Sciatic nerve (tissue), 2 donors: ENCODE measurements at regions not wholly inside any gene's neighbourhood (a gene's known extent, or its start where the extent isn't known, plus 50 kb on each side); places are given as distances from the start of the nearest gene placed in this dataset.

ENCODE experiments used
- ATAC-seq: fragments of 200-7000 bp; cut with Tn5 transposase; one replicate; pipeline ENCODE4 v1.9.1; 2020; ENCODE audit warnings: mild to moderate bottlenecking, moderate library complexity
- DNase-seq: peaks from one replicate; pipeline ENCODE4 v3.0.0-alpha.2; 2020; ENCODE audit warnings: low spot score
- intact Hi-C: fragments of 100-400 bp; cut with DNase I; formaldehyde crosslinking; loops from one replicate; pipeline ENCODE4 v1.14.2; 2022
- donor health status: DM: no; HTN: no; CAD: no.
- donor health status: DM: no; HTN: no; CAD: no.

DNA sequence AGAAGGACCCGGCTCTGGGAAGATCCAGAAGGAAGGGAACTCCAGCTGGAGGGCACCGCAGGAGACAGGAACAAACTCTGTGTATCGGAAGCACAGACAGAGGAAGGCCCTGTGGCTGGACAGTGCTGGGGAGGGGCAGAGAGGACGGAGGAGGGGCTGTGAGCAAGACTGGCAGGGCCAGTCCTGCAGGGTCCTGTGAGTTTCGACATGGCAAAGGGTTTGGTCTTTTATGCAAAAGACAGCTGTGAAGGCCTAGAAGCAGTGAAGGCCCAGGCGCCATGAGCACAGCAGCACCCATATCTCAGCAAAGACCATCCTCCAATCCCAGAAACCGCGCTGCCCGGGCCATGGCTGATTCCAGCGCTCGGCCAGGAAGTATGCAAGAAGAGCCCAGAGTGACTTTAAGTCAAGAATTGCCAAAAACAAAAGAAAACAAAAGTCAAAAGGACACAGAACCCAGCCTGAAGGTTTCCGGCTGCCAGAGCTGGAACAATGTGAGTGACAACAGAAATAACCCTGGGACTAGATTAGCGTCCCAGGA is 126.5 kb downstream of the NCOR2 start:
- ATAC-seq: no peak
- DNase-seq: no peak
- intact Hi-C loops: no loop called here

DNA sequence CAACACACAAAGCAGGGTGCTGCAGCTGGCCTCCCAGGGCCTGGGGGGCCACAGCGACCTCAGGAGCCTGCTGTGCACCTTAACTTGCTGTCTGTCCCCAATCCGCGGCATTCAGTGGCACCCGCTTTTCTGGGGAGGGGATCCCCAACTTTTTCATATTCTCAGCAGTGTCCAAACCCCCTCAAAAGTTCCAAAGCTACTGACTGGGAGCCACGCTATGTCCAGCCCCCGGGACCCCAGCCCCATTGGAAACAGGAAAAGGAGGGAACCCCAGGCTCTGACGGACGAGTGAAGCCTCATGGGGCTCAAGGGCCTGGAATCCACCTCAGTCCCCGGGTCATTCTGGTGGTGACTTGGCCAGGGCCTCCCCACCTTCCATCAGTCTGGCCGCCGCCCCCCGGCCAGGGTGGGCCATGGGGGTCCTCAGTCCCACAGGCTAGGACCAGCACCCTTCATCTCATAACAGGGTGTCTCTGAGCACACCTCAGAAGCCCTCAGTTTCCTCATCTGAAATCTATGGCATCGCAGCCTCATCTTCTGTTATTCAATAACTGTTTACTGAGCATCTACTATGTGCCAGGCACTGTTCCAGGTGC is 127.3 kb downstream of the NCOR2 start:
- ATAC-seq (no peak), DNase-seq (no peak)
- intact Hi-C loops: no loop called here

DNA sequence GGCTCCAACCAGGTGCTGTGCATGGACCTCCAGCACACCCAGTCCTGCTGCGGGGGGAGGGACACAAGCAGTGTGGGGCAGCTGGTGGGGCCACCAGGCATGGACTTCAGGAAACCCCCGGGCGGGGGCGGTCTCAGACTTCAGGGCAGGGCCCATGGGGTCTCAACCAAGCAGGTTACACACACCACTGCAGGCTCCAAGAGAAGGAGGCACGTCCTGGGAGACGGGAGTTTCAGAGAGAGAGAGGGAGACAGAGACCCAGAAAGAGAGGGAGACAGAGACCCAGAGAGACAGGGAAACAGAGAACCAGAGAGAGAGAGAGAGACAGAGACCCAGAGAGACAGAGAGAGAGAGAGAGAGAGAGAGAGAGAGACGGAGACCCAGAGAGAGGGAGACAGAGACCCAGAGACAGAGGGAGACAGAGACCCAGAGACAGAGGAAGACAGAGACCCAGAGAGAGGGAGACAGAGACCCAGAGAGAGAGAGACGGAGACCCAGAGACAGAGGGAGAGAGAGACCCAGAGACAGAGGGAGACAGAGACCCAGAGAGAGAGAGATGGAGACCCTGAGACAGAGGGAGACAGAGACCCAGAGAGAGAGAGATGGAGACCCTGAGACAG is 128.9 kb downstream of the NCOR2 start:
- DNase-seq (no peak), ATAC-seq (no peak)
- intact Hi-C loops: no loop called here

DNA sequence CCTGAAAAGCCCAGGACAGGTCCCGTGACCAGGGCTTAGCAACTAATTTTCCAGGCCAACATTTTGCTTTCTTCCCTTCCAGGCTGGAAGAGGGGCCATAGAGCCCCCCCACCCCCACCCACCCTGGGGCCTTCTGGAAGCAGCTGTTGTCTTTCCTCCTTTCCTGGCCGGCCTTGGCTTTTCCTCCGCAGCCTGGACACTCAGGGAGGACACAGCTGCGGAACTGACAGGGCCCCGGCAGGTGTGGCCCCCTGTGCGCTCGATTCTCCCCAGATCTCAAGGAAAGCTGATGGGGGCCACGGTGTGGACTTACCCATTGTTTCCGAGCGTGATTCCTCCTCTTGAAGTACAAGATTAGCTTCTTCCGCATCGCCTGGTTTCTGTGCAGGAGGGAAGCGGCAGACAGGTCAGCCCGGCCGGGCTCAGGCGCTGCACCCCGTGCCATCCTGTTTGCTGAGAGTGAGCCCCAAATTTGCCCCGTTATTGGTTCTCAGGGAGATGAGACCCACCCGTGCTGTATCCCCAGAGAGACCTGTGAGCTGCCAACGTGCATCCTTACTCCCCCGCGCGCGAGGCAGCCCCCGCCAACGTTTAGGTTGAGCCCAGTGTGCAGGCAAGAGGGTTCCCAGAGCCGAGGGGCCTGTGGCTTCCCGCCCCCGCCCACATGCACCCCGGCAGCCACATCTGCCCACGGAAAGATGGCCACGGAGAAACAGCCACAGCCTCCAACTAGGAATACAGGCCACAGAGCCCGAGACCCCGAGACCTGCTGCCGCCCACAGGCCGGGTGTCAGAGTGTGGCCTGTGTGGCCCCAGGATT is 129.6 kb downstream of the NCOR2 start:
- intact Hi-C loops: no loop called here
- DNase-seq: no peak
- ATAC-seq: no peak

DNA sequence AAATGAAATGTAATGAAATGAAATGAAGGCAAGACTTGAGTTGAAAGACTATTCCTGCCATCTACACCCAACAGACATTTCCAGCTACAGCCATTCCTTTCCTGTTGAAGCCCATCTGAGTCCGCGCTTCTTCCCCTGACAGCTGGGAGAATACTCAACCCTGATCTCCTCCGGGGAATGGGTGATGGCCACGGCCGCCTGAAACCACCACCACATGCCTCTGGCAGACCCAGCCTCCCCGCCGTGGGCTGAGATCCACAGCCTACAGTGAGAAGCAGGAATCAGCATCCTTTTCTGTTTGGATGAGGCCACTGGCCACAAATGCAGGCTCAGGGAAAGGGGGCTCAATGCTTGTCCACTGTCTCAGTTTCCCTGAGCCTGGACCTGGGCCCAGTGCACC is 130.3 kb downstream of the NCOR2 start:
- intact Hi-C loops: no loop called here
- no peak for ATAC-seq
- DNase-seq: no peak

DNA sequence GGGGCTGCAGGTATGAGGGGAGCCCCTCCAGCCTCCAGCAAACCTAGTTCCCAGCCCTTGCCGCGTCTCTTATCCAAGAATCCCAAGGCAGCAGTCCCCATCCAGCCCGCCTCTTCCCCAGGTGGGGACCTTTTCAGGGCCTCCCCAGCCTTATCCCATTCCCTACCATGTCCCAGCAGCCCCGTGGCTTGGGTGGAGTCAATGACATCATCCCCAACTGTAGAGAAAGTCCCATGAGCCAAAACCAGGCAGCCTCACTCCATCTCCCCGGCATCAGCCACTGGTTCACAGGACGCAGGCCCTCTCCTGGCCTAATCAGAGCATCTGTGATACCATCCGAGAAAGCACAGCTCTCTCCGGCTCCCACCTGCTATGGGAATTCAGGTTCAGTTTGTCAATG is 131.0 kb downstream of the NCOR2 start:
- intact Hi-C loops: no loop called here
- ATAC-seq (peak; percentile 56), DNase-seq (no peak)

DNA sequence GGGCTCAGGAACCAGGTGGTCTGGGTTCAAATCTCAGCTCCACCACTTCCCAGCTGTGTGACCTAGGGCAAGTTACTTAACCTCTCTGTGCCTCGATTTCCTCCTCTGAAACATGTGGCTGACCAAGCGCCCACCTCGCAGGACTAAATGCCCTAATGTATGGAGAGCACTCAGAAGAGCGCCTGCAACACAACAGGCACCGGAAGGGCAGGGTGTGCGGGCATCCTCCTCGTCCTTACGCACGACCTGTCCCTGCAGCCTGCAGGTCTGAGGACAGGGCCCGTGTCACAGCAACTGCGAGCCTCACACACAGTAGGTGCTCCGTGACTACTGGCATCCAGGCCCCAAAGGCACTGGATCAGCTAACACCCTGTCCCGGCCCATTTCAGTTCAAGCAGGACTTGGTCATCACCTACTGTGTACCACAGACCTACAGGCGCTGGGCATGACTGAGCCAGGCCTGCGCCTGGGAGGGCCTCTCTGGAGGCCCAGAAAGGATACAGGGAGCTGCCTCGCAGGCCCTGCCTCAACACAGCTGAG is 131.5 kb downstream of the NCOR2 start:
- no peak for ATAC-seq
- DNase-seq: no peak
- intact Hi-C loops: no loop called here

DNA sequence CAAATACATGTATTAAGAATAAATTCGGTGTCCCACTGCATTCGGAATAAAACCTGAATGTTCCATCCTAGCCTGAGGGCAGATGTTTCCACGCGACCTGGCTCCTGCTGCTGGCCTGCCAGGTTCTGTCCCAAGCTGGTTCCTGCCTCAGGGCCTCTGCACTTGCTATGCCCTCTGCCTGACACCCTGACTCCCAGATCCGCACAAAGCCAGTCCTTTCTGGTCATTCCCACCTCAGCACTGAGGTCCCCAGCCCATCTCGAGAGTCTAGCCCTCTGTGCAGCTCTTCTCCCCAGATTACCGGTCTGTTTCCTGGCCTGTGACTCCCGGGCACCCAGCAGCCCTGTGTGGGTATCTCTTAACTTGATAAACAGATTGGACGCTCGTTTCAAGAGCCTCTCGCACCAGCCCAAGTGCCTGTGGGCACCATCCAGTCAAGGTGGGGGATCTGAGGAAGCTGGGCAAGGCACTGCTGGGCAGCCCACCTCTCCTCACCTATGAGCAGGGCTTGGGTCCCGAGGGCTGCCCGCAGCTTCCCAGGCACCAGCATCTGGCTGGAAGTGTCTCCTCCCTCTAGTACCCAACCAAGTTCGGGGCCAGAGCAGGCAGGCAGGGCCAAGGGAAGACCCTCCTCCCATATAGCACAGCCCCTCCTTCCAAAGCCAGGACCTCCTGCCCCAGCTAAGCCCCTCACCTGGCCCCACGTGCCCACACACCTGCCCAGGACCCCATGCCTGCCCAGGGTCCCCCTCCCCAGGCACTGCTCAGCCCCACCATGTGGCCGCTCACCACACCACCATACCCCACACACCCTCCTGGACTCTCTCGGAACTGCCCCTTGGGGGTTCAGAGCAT is 132.2 kb downstream of the NCOR2 start:
- intact Hi-C loops: no loop called here
- ATAC-seq (no peak), DNase-seq (no peak)

DNA sequence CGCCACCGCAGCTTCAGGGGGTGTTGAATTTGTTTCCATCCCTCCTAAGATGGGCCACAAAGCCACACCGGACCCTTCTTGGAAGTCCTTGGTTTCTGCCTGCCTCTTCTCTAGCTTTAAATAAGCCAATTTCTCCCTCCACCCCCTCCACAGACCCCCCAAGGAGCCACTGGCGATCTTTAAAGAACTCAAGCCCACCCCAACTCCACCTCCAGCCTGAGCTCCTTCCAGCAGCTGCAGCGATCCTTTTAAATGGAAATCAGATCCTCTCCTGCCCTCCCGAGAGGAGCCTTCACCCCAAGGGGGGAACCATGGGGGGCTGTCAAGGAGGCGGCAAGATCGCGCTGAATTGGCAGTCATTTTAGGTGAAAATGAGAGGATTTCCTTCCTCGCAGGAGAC is 133.1 kb downstream of the NCOR2 start:
- intact Hi-C loops: no loop called here

DNA sequence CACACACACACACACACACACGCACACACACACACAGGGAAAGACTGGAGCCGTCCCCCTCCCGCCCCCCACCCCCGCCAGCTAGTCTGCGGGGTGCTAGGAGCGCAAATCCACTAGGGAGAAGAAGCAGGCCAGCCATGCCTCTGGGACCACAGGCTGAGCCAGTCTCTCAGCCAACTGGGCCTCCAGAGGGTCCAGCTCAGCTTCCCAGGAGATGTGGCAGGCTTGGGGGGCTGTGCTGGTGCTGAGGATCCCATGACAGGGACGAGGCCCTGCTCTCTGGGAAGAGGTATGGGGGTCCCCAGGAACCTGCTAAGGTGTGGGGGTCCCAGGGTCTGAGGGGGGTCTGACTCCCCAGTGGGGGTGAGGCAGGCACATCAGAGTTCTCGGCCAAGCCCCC is 133.5 kb downstream of the NCOR2 start:
- no peak for DNase-seq
- no peak for ATAC-seq
- intact Hi-C loops: no loop called here

More for the DNA sequence above, 133.1 kb downstream of the NCOR2 start:
- ATAC-seq (no peak), DNase-seq (no peak)

DNA sequence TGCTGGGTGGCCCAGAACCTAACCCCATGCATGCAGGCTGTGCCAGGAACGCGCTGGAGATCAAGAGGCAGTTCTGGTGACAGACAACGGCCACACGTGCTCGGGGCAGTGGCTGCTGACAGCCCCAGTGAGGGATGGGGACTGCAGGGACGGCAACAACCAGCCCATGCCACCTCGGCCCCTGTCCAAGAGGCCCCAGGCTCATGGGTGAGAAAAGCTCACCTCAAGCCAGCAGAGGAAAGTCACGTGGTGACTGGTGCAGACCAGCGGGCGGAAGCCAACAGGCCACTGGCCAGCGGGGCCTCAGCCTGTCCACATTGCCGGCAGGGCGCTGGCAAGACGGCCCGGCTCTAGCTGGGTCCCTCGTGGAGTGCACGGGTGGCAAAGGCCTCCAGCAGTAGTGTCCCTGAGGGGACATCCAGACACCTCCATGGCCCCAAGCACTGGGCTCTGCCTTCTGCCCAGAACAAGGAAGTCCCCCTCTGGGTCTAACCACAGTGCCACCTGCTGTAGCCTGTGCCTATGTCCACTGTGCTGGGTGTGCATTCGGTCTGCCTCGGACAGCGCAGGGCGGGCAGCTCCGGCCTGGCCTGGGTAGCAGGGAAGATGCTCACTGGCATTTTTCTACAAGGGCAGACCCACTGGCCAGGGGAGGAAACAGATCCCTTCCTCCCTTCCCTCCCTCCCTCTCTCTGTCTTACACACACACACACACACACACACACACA is 134.1 kb downstream of the NCOR2 start:
- intact Hi-C loops: no loop called here
- ATAC-seq: peak; percentile 18
- no peak for DNase-seq

DNA sequence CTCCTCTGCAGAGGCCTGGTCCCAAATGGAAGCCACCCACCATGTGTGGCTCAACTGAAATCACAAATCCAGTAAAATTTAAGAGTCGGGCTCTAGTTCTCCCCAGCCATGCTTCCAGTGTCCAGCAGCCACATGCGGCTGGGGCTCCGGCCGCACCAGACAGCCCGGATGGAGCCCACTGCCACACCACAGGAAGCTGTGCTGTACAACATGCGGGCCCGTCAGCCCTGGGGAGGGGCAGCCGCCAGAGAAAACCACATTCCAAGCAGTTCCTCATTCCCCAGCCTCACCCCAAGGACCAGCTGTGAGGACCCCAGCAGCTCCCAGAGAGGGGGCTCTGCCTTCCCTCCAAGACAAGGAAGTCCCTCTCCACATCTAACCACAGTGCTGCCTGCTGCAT is 135.0 kb downstream of the NCOR2 start:
- intact Hi-C loops: no loop called here
- ATAC-seq (peak; percentile 2), DNase-seq (no peak)

DNA sequence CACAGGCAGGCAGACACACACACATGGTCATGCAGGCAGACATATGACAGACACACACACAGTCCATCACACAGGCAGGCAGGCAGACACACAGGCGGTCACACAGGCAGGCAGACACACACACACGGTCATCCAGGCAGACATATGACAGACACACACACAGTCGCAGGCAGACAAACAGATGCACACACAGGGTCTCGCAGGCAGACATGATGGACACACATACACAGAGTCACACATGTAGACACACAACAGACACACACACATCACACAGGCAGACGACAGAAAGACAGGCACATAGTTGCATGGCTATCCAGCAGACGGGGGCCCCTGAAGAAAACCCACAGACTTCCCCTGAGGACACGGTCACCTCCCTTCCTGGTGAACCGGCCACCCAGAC is 135.4 kb downstream of the NCOR2 start:
- ATAC-seq (no peak), DNase-seq (no peak)
- intact Hi-C loops: no loop called here

DNA sequence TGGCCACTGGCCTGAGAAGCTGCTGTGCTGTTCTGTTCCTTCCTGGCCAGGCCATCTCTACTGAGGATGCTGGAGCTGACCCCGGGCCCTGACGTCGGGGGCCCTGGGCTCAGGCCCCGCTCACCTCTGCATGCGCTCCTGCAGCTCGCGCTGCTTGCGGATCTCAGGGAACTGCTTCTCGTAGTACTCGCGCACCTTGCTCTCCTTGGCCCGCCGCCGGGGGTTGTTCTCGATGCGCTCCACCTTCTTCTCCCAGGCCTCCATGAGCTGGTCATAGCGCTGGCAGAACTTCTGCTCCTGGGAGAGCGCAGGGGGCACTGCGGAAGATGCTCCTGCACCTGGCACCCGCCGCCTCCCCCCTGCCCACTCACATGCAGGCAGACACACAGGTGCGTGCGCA is 135.6 kb downstream of the RFLNA start:
- no peak for DNase-seq
- no peak for ATAC-seq
- intact Hi-C loops: no loop called here

DNA sequence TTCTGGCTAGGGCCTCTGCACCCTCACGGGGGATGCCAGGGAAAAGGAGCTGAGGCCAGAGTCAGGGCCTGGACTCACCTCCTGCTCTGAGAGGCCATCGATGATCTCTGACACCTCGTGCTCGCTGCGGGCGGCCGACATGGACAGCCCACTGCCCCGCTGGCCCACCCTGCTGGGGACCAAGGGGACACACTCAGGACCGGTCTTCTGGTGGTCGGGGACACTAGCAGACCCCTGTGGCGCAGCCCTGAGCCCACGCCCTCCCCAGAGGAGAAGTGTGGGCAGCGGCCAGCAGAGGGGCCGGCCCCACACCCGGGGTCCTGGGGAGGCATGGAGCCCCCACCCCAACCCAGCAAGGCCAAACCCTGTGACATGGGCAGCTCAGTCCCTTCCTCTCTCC is 134.6 kb downstream of the RFLNA start:
- DNase-seq (no peak), ATAC-seq (no peak)
- intact Hi-C loops: no loop called here

DNA sequence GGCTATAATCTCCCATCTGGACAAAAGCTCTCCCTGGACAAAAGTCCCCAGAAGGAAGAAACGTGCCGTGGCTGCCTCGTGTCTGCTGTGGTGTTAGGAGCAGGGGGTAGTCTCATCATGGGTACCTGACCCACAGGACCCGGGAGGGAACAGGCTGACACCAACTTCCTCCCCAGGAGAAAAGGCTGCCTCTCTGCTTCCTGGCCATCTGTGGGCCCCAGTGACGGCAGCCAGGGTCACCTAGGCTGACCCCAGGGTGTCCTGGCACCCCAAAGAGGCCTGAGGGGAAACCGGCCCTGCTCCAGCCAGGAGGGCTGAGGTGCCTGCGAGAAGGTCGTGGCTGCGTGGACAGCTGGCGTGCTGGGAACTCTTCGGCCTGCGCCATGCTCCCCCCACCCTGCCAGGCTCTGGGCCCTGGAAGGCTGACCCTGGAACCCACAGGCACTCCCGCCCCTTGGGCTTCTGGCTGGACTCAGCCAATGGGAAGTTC is 133.9 kb downstream of the RFLNA start:
- no peak for DNase-seq
- intact Hi-C loops: no loop called here
- peak; percentile 2 for ATAC-seq

DNA sequence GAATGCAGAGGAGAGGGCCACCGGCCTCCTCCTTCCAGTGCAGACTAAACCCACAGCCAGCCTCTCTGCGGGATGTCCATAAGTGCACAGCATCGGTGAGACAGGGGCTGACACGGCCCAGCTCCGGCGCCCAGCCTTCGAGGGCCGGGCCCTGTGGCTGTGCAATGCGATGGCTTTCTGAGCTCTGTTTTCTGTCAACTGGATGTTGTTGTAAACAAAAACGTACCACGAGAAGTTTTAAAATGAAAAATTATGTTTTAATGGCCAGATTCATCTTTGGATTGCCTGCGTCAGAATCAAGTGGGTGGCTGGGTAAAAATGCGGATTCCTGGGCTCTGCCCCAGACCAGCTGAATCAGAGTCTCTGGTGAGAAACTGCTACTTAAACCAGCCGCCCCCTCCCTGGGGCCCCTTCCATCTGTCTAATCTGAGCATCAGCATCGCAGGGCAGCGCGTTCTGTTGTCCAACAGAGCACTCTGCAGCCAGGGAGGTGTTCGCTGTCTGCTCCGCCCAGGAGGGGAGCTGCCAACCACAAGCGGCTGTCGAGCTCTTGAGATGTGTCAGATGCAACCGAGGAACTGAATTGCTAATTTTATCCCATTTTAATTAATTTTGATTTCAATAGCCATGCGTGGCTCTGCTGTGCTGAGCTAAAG is 133.4 kb downstream of the RFLNA start:
- no peak for DNase-seq
- peak; percentile 34 for ATAC-seq
- intact Hi-C loops: no loop called here
